NCI-H2107 treated with DMSO at 0.1 percent for 48 hours (cell line): ENCODE measurements at regions not wholly inside any gene's neighbourhood (a gene's known extent, or its start where the extent isn't known, plus 50 kb on each side); places are given as distances from the start of the nearest gene placed in this dataset.
"Not testable (repeated sequence)": the region's sequence is repeated elsewhere in the genome, so short reads cannot be mapped to it uniquely, and the experiment has no call there.

ENCODE experiments used
- DNase-seq: peaks from one replicate; lab custom pipeline; 2025; ENCODE audit not compliant: unreplicated experiment; lab: John Stamatoyannopoulos, UW

- DNase-seq, result no peak
These were observed 143.9 kb upstream of the SLC1A3 start for GRCh38 chr5:36462295-36463021.

GRCh38 chr5:36475942-36476341 lies 130.5 kb upstream of the SLC1A3 start:
- DNase-seq, result not testable (repeated sequence)

GRCh38 chr5:36478646-36479317 lies 127.6 kb upstream of the SLC1A3 start:
- no peak for DNase-seq

- no peak for DNase-seq
These were observed 124.8 kb upstream of the SLC1A3 start for GRCh38 chr5:36481454-36482120.

- DNase-seq, result no peak
These were observed 123.6 kb upstream of the SLC1A3 start for GRCh38 chr5:36482812-36483211.

- no peak for DNase-seq
These were observed 116.9 kb upstream of the SLC1A3 start for GRCh38 chr5:36489505-36489904.

- DNase-seq, result no peak
These were observed 114.5 kb upstream of the SLC1A3 start for GRCh38 chr5:36491856-36492255.

- DNase-seq, result no peak
These were observed 113.3 kb upstream of the SLC1A3 start for GRCh38 chr5:36492984-36493654.

- DNase-seq, result no peak
These were observed 112.4 kb upstream of the SLC1A3 start for GRCh38 chr5:36494028-36494427.

- DNase-seq, result no peak
These were observed 111.4 kb upstream of the SLC1A3 start for GRCh38 chr5:36494841-36495601.

- no peak for DNase-seq
These were observed 110.8 kb upstream of the SLC1A3 start for GRCh38 chr5:36495611-36496010.

- DNase-seq, result no peak
These were observed 109.9 kb upstream of the SLC1A3 start for GRCh38 chr5:36496471-36496870.

GRCh38 chr5:36502608-36503007 lies 103.8 kb upstream of the SLC1A3 start:
- DNase-seq, result no peak

GRCh38 chr5:36505021-36505420 lies 101.4 kb upstream of the SLC1A3 start:
- DNase-seq, result no peak

- peak; percentile 22 for DNase-seq
These were observed 99.0 kb upstream of the SLC1A3 start for GRCh38 chr5:36507332-36507952.

- DNase-seq, result not testable (repeated sequence)
These were observed 98.1 kb upstream of the SLC1A3 start for GRCh38 chr5:36508331-36508730.

- DNase-seq, result not testable (repeated sequence)
These were observed 92.8 kb upstream of the SLC1A3 start for GRCh38 chr5:36513647-36514046.

- no peak for DNase-seq
These were observed 86.5 kb upstream of the SLC1A3 start for GRCh38 chr5:36519881-36520280.

- DNase-seq, result no peak
These were observed 85.2 kb upstream of the SLC1A3 start for GRCh38 chr5:36521219-36521618.
